HK-2 (cell line): ENCODE measurements at regions not wholly inside any gene's neighbourhood (a gene's known extent, or its start where the extent isn't known, plus 50 kb on each side); places are given as distances from the start of the nearest gene placed in this dataset.

Experiments
- DNase-seq: peaks from one replicate; pipeline ENCODE4 v3.0.0-alpha.2; 2018; ENCODE audit not compliant: unreplicated experiment

DNA sequence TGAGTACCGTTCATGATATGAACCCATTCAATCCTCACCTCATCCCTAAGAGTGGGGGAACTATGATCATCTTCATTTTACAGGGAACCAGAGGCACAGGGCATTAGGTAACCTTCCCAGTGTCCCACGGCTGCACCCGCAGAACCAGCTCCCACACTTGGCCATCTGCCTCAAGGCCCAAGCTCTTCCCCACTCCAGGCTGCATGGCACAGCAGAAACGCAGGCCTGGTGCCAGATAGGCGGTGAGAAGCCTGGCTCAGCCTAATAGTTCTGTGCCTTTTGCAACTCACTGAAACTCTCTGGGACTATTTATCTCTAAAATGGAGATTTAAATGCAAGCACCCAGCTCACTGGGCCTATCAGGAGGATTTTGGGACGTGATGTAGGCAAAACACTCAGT, 90.8 kb upstream of the ZNF618 start:
- no peak for DNase-seq

DNA sequence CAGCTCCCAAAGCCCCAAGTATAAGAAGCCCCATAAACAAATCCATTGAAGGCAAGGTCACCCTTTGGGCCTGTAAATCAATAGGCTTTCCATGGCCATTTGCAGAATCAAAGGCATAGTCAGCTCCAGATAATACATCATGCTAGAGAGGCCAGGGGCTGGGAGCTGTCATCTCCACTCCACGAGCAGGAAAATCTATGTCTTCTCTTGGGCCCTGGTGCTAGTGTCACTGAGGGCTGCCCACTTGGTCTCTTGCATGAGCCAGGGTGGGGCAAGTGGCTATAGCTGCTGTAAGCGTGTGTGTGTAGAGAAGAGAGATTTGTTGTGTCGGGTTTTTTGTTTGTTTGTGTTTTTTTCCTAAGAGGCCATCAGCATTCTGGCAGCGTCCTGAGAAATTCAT, 90.0 kb upstream of the ZNF618 start:
- no peak for DNase-seq

DNA sequence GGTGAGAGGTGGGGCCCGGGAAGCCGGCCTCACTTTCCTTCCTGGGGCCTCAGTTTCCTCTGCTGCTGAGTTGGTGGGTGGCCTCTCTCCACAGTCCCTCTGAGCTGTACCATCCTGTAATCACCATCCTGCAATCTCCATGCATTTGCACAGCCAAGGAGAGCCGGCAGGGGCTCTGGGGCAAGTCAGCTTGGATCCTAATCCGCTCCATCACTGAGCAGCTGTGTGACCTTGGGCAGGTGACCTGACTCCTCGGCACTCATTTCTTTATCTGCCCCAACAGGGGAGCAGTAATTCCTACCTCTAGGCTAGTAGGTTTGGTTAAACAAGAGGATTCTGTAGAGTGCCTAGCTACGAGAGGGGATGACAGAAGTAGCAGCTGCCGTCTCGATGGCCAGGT, 88.2 kb upstream of the ZNF618 start:
- no peak for DNase-seq

DNA sequence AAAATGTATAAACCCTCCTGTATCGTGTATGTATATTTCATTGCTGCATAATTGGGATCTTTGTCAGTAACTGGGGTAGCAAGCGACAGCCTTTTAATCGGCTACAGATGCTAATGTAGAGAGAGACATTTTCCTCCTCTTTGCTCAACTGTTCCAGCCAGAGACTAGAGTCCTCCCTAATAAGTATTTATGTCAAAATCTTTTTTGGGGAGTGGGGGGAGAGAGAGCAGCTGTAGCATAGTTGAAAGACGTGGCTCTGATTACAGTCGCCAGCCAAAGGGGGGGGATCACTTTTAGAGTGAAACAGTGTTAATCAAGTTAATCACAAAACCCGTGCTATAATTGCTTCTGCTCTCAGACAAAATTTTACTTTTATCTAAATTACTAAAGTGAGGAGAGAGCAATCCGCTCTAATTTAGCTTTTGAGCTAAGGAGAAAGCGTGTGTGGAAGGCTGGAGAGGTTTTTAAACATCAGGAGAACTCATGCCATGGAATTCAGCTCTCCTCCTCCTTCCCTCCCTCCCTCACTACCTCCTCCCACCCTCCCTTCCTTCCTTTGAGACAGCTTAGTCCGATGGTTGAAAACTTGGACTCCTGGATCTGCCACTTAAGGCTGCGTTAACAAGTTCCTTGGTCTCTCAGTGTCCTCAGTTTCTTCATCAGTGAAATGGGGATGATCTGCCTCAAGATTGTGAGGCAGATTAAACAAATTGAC, 87.3 kb upstream of the ZNF618 start:
- DNase-seq: no peak

DNA sequence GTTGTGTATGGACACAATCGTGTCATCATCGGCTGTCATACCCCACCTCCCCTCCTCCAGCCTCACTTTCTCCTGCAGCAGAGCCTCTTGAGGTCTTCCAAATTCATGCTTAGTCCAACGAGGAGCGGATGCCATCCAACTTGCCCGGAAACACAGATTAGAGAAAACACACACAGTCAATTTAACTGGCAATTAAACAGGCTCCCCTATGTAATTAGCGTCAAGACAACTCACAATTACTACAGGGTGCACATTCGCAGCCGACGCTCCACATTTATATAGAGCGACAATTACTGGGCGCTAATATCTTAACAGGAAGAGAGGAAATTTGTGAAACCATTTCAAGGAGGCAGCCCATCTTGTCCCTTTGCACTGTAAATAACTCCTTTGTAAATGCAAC, 86.0 kb upstream of the ZNF618 start:
- DNase-seq: no peak

DNA sequence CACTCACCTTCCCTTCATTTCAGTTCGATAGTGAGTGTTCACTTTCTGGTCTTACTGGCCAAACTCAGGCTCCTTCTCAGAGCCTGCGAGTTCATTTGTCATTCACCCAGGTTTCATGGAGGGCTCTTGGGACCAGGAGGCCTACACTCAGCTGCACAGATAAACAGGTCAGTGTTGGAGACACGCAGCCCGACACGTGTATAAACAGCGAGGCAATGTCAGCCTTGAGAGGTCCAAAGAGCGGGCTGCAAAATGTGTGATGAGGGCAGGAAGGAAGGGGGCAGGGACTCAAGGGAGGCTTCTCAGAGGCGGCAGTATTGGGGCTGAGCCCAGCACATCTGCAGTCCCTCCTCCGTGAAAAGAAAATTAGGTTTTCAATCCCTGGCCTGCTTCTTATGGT, 82.6 kb upstream of the ZNF618 start:
- DNase-seq: no peak

DNA sequence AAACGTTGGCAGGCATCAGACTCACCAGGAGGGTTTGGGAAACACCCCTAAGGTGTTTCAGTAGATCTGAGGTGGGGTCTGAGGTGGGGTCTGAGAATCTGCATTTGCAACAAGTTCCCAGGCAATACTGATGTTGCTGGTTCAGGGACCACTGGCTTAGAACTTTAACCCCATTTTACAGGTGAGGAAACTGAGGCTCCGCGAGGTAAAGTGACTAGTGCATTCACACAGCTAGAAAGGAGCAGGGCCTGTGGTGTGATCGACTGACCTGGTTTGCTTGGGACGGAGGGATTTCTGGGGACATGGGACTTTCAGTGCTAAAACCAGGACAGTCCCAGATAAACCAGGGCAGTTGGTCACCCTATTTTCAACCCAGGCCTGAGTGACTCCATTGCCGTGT, 81.4 kb upstream of the ZNF618 start:
- DNase-seq: no peak

DNA sequence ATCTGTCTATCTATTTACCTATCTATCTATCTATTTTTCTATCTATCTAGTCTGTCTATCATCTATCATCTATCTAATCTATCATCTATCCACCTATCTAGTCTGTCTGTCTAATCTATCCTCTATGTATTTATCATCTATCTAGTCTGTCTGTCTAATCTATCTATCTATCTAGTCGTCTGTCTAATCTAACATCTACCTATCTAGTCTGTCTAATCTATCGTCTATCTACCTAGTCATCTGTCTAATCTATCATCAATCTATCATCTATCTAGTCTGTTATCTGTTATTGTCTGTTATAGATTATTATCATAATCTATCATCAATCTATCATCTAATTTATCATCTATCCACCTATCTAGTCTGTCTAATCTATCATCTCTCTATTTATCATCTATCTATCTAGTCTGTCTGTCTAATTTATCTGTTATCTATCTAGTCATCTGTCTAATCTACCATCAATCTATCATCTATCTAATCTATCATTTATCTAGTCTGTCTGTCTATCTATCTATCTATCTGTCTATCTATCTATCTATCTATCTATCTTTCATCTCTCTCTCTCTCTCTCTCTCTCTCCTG, 80.2 kb upstream of the ZNF618 start:
- no peak for DNase-seq

DNA sequence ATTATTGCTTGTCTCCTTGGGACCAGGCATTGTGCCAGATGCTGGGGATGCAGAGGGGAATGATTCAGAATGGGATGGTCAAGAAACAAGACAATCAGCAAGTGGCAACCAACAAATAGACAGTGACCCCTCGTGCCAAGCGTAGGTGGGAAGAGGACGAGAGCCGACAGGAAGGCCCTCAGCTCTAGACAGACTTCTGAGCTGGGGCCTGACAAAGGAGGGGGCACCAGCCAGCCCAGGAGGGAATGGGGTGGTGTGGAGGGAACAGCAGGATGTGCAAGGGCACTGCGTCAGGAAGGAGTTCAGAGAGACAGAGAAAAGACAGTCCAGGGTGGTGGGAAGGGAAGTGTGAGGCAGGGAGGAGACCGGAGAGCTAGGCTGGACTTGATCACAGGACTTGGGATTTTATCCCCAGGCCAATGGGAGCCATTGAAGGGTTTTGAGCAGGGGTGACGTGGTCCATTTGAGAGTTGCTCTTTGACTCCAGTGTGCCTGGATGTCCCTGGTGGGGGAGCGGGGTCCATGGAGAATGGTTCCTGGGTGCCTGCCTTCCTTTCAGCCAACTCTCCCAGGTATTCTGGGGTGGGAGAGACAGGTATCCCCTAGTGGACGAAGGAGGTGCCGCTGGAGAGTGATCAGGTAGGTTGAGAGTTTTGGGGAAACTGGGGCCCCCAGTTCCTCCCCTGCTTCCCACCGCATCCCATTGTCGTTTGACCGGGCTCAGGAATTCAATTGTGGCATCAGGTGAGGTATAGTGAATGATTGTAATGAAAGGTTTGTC, 79.3 kb upstream of the ZNF618 start:
- no peak for DNase-seq

DNA sequence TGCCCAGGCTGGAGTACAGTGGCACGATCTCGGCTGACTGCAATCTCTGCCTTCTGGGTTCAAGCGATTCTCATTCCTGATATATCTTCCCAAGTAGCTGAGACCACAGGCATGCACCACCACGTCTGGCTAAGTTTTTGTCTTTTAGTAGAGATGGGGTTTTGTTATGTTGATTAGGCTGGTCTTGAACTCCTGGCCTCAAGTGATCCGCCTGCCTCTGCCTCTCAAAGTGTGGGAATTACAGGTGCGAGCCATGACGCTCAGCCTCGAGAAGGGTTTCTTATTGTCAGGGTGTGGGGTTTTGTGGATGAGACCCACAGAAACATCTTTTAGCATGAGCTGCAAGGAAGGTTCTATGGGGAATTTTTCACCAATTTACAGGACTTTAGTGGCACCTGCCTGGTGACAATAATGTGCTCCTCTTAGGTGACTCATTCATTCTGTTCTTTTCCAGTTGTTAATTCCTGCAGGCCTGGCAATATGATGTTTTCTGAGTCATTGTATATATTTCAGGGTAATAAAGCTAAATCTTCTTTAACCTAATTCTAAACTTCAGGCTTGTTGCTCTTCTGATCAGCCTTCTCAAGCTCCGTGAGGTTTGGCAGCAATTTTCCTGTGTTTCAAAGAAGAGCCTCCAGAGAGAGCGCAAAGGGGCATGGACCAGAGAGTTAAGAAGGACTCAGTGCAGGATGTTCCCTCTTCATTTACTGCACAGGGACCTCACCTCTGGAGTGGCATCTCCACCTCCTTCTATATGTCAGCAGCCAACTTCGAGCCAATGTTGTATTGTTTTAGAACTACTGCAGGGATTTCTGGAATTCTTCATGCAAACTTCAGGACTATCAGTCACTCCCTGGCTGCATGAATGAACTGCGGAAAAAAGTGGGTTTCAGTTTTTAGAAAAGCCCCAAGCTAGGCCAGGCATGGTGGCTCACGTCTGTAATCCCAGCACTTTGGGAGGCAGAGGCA, 77.8 kb upstream of the ZNF618 start:
- no peak for DNase-seq

DNA sequence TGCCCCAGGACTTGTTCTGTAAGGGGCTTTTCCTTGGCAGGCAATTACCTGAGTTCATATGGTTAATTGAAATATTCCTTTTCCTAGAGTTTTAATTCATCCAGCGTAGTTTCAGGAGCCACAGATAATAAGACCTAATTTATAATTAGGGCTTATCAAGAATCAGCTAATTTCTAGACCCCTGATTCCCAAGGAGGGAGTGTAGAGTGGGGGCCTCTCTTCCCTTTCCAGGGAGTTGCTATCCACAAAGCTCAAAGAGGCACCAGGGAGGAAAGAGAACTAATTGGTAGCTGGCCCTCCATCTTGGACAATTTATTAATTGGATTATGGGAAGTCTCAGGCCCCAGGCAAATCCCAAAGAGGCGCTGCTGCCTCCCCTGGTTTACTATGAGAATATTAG, 75.8 kb upstream of the ZNF618 start:
- no peak for DNase-seq

DNA sequence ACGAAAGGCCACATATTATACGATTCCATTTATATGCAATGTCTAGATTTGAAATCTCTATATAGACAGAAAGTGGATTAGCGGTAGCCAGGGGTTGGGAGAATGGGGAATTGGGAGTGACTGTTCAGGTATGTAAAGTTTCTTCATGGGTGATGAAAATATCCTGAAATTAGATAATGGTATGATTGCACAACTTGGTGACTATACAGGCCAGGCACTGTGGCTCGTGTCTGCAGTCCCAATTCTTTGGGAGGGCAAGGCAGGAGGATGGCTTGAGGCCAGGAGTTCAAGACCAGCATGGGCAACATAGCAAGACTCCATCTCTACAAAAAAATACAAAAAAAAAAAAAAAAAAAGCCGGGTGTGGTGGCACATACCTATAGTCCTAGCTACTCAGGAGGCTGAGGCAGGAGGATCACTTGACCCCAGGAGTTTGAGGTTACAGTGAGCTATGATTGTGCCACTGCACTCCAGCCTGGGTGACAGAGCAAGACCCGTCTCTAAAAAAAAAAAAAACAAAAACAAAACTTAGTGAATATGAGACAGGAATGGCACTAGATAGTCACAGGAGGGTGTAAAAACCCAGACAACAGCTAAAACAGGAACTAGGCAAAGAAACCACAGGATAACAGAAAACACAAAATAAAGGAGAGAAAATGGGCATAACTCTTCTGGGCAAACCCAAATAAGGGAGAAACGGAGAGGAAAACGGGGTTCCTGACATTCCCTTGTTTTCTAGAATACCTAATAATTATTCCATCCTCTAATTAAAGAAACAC, 72.1 kb upstream of the ZNF618 start:
- DNase-seq: no peak

DNA sequence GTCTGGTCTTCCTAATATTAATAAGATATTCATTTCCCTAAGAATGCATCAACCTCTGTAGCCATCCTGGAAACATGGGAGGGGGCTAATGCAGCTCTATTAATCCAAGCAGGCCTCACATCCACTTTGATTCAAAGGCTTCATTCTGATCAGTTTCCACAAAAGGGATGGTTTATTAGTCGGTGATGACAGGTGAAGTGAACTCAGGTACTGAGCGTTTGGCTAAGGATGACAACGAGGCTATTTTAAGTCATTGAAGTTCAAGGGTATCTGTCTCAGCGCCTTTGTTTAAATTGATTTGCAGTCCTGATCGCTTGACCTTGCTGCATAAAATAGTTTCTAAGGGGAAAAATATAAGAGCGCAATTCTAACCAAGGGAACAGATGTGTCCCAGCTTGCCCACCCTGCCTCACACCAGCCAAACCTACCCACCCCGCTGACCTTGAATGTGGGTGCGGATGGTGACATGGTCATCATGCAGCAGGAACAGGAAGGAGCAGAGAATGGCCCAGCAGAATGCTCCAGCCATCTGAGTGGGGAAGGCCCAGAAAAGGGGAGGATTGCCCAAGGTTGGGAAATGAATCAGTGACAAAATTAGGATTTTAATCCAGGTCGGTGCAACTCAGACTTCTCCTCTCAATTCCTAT, 70.5 kb upstream of the ZNF618 start:
- DNase-seq: no peak

DNA sequence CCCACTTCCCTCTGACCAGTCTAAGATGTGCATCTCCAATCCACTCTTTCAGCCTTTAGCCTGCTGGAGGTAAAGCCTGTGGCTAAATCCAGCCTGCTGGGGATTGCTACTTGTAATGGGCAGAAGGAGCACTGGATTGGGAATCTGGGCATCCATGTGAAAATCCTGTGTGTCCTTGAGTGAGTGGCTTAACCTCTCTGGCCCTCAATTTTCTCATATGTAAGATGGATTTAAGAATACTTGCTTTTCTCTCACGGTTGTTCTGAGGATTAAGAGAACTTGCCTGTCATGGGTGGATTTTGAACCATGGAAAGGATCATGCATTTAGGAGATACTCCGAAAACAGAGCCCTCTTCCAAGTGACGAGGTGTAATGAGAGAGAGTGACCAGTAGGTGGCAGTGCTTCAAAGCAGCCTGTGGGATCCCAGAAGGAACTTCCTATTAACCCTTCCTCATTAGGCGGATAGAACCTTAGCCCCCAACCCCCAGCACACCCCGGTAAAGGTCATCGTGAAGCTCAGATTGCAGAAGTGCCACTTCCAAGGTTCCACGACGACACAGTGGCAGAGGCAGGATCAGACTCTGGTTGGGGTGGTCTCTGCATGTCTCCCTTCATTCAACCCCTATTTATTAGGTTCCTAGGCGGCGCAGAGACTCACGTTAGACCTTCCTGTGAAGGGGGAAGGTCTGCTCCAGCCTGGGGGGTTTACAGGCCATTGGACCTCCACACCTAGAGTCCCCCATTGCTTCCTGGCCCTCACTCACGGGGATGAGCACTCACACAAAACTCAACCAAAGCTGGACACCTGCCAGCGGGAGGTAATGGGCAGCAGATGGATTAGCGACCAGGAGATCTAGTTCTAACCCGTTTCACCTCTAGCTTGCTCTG, 68.7 kb upstream of the ZNF618 start:
- peak; percentile 39 for DNase-seq

DNA sequence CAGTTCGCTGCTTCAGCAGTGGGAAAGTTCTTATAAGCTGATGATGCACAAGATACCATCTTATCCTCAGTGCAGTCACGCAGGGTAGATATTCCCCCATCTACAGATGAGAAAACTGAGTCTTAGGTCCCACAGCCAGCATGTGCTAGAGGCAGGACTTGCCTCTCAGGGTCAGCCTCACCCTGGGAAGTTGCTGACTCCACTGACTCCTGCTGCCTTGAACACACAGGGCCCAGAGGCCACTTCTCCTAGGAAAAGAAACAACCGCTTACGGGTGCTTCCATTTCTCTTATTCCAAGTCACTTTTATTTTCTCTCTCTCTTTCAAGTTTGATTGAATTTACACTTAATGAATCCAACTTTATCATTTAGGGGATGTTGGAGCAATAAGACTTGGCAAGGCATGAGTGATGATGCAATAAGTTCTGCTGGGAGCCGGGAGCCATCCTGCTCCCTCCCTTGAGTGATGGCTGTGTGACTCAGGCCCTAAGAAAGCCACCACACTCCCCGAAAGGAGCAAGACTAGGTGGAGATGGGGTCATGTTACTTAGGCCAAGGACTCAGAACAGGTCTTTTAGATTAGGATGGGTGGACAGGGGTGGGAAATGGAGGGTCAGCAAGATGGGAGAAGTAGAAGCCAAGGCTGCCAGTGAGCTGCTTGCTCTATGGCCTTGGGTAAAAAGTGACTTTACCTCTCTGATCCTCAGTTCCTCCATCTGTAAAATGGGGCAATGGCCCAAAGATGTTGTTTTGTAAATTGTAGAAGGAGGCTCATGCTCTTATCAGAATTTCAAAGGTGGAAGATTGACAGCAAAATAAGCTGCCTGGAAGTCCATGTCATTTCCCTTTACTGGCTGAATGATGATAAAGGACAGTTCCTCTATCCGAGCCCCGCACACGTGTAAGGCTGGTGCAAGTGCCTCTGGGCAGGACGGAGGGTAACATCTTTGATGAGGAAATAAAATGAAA, 67.4 kb upstream of the ZNF618 start:
- peak; percentile 11 for DNase-seq

DNA sequence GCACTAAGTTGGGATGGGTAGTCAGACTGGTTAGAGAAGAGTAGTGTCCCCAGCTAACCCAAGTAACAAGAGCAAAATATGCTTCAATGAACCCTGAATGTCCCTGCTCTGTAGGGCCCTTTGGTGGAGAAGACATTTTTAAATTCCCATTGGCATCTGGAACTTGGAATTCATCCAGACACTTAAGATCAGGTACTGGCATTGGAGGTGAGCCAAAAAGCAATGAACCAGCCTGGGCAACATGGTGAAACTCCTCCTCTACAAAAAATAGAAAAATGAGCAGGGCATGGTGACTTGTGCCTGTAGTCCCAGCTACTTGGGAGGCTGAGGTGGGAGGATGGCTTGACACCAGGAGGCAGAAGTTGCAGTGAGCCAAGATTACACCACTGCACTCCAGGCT, 58.9 kb upstream of the ZNF618 start:
- no peak for DNase-seq

DNA sequence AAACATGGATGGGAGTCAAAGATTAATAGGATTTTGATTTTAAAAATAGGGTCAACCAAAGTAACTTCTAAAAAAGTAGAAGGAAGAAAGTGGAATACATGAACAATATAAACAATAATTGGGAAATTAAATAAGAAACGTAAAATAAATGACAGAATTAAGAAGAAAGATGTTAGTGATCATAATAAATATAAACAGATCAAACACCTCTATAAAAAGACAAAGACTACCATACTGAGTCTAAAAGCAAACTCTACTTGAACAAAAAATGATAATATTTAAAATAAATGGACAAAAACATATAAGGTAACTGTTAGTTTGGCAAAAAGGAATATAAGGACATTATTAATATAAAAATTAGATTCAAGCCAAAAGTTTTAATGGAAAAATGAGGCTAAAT, 57.7 kb upstream of the ZNF618 start:
- DNase-seq: no peak

DNA sequence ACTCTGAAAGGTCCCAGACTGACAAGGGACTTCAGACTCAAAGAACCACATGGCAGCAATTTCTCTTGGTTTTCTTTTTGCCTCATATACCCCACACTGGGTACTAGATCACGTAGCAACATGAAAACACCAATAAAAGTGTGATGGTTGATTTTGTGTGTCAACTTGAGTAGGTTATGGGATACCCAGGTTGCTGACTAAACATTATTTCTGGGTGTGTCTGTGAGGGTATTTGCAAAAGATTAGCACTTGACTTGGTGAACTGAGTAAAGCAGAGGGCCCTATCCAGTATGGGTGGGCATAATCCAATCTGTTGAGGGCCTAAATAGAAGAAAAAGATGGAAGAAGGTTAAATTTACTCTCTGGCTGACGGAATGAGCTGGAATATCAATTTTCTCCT, 53.8 kb upstream of the ZNF618 start:
- no peak for DNase-seq

DNA sequence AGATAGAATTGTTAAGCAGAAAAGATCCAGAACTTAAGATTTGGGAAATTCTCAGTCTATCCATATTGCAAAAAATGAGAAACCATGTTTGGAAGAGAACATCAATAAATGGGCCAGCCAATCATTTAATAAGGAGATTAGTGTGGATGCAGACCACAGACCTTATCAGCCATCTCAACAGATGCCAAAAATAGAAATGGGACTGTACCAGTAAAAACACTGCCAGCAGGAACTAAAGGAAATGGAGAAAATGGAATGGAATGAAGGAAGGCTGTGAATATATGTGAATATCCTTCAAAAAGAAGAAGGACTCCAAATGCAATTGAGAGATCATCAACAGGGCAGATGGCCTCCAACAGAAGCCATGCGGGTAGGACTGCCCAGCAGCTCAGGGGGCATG, 52.7 kb upstream of the ZNF618 start:
- no peak for DNase-seq
